ENCODE measurements at regions not wholly inside any gene's neighbourhood (a gene's known extent, or its start where the extent isn't known, plus 50 kb on each side); places are given as distances from the start of the nearest gene placed in this dataset.
"Not testable (repeated sequence)": the region's sequence is repeated elsewhere in the genome, so short reads cannot be mapped to it uniquely, and the experiment has no call there.

DNA sequence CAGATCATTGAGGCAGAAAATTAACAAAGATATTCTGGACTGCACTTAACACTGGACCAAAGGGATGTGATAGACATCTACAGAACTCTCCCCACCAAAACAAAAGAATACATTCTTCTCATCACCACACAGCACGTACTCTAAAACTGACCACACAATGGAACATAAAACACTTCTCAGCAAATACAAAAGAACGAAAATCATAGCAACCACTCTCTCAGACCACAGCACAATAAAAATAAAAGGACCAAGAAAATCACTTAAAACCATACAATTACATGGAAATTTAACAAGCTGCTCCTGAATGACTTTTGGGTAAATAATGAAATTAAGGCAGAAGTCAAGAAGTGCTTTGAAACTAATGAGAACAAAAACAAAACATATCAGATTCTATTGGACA, 254.0 kb upstream of the STXBP6 start:
- TF ChIP-seq, protein P1, sequence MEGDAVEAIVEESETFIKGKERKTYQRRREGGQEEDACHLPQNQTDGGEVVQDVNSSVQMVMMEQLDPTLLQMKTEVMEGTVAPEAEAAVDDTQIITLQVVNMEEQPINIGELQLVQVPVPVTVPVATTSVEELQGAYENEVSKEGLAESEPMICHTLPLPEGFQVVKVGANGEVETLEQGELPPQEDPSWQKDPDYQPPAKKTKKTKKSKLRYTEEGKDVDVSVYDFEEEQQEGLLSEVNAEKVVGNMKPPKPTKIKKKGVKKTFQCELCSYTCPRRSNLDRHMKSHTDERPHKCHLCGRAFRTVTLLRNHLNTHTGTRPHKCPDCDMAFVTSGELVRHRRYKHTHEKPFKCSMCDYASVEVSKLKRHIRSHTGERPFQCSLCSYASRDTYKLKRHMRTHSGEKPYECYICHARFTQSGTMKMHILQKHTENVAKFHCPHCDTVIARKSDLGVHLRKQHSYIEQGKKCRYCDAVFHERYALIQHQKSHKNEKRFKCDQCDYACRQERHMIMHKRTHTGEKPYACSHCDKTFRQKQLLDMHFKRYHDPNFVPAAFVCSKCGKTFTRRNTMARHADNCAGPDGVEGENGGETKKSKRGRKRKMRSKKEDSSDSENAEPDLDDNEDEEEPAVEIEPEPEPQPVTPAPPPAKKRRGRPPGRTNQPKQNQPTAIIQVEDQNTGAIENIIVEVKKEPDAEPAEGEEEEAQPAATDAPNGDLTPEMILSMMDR (IDR thresholded peaks at IDR 0.05), result no peak
- H3K36me3 ChIP-seq, result no peaks in the 10 kb centered on the region
- no peak for DNase-seq (ENCODE audit: low spot score)
- H3K4me3 ChIP-seq, result no peak overlapping the region
- no peaks in the 10 kb centered on the region for H3K27me3 ChIP-seq (replicated peaks; ENCODE audit: insufficient read depth)
- H3K4me1 ChIP-seq (ENCODE audit: control insufficient read depth in 1 of 2, low read depth in 2 of 2), result no peaks in the 10 kb centered on the region
- no peaks in the 10 kb centered on the region for H3K9me3 ChIP-seq
- no peak for ATAC-seq (ENCODE audit: insufficient number of reproducible peaks, low FRiP score, low read depth)
- no peak overlapping the region for H3K27ac ChIP-seq

DNA sequence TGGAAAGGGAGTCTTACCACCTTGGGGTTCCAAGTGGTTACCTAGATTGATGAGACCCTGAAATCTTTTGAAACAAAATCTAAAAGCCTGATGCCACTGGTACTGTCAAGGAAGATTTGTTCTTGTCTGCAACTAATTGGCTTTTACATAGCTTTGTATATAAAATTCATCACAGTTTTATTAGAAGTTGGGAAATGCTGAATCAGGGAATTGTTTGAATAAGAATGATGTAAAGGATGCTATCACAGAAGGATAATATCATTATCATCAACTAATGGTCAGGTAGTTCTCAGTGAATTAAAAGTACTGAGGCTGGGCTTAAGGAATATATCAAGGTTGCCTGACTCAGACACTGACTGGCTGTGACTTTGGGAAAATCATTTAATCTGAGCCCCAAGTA, 248.3 kb upstream of the STXBP6 start:
- TF ChIP-seq, protein P1 (IDR thresholded peaks at IDR 0.05), result no peak
- DNase-seq (ENCODE audit: low spot score), result no peak
- Histone ChIP-seq H3K36me3 (no peaks in the 10 kb centered on the region), H3K4me1 (ENCODE audit: control insufficient read depth in 1 of 2, low read depth in 2 of 2) (no peaks in the 10 kb centered on the region), H3K27me3 (replicated peaks; ENCODE audit: insufficient read depth) (no peaks in the 10 kb centered on the region), H3K4me3 (no peak overlapping the region), H3K27ac (no peak overlapping the region), H3K9me3 (no peaks in the 10 kb centered on the region)
- no peak for ATAC-seq (ENCODE audit: insufficient number of reproducible peaks, low FRiP score, low read depth)

DNA sequence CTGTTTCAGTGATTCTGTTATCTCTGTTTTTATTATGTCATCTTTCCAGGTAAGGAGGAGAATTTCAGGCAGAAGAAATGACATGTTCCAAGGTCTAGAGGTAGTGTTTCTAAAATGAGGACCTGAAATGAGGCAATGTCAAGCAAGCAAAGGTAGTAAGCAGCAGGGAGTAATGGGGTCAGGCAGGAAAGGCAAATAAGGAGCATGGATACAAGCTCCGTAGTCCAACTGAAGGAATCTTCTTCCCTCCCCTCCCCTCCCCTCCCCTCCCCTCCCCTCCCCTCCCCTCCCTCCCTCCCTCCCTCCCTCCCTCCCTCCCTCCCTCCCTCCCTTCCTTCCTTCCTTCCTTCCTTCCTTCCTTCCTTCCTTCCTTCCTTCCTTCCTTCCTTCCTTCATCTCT, 240.2 kb upstream of the STXBP6 start:
- not testable (repeated sequence) for H3K27ac ChIP-seq; H3K4me3 ChIP-seq; ATAC-seq (ENCODE audit: insufficient number of reproducible peaks, low FRiP score, low read depth); DNase-seq (ENCODE audit: low spot score); H3K9me3 ChIP-seq; H3K27me3 ChIP-seq (replicated peaks; ENCODE audit: insufficient read depth); H3K4me1 ChIP-seq (ENCODE audit: control insufficient read depth in 1 of 2, low read depth in 2 of 2); H3K36me3 ChIP-seq

DNA sequence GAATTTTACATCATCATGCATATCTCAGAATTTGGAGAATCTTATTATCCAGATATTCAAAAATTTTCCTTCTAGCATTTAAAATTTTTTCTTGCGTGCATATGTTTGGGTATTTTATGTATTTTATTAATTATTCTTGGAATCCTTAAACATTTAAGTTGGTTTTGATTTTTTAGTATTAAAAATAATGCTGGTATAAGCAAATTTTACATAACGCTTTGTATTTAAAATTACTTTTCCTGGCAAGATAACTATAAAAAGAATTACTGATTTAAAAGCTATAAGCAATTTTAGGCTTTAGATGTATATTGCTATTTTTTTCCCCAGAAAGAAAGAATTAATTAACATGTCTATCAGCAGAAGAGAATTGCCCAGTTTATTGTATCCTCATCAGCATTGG, 224.6 kb upstream of the STXBP6 start:
- no peaks in the 10 kb centered on the region for H3K4me1 ChIP-seq (ENCODE audit: control insufficient read depth in 1 of 2, low read depth in 2 of 2)
- ATAC-seq (ENCODE audit: insufficient number of reproducible peaks, low FRiP score, low read depth) (no peak), DNase-seq (ENCODE audit: low spot score) (no peak)
- no peak overlapping the region for H3K4me3 ChIP-seq
- H3K27me3 ChIP-seq (replicated peaks; ENCODE audit: insufficient read depth), result no peaks in the 10 kb centered on the region
- no peak overlapping the region for H3K27ac ChIP-seq
- no peaks in the 10 kb centered on the region for H3K36me3 ChIP-seq
- H3K9me3 ChIP-seq, result no peaks in the 10 kb centered on the region
- TF ChIP-seq, protein P1 (IDR thresholded peaks at IDR 0.05), result no peak

DNA sequence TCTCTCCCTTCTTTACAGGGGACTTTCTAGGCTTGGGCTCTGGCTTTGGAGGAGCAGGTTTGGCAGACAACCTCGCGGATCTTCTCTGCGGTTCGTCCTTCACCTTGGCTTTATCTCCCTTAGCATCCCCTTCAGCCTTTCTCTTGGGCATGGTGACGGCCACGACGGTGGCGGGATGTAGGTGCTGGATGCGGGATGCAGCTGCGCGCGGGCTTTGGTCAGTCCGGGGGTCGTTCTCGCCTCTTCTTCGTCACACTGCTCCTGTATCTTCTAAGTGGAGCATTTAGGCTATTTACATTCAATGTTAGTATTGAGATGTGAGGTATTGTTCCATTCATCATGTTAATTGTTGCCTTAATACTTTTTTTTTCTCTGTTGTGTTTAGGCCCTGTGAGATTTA, 217.2 kb upstream of the STXBP6 start:
- ATAC-seq (ENCODE audit: insufficient number of reproducible peaks, low FRiP score, low read depth) (no peak), DNase-seq (ENCODE audit: low spot score) (no peak)
- no peaks in the 10 kb centered on the region for H3K36me3 ChIP-seq
- no peaks in the 10 kb centered on the region for H3K27me3 ChIP-seq (replicated peaks; ENCODE audit: insufficient read depth)
- TF ChIP-seq, protein P1 (IDR thresholded peaks at IDR 0.05), result no peak
- no peaks in the 10 kb centered on the region for H3K4me1 ChIP-seq (ENCODE audit: control insufficient read depth in 1 of 2, low read depth in 2 of 2)
- no peak overlapping the region for H3K27ac ChIP-seq
- no peak overlapping the region for H3K4me3 ChIP-seq
- no peaks in the 10 kb centered on the region for H3K9me3 ChIP-seq

DNA sequence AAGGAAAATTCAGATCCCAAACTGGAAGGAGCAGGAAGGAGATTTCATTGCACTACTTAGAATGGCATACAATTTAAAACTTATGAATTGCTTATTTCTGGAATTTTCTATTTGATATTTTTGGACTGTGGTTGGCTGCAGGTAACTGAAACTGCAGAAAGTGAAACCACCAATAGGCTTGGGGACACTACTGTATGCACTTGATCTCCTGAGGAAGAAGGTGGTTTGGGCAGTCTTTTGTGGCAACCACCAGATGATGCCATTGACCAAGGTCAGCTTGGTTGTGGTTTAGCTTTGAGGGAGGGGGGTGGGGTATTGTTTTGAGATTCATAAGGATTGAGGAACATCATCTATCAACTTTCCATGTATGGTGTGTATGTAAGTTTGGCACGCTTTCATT, 209.5 kb upstream of the STXBP6 start:
- Histone ChIP-seq H3K4me3 (no peak overlapping the region), H3K27ac (no peak overlapping the region), H3K27me3 (replicated peaks; ENCODE audit: insufficient read depth) (no peaks in the 10 kb centered on the region), H3K36me3 (no peaks in the 10 kb centered on the region), H3K4me1 (ENCODE audit: control insufficient read depth in 1 of 2, low read depth in 2 of 2) (no peaks in the 10 kb centered on the region), H3K9me3 (no peaks in the 10 kb centered on the region)
- DNase-seq (ENCODE audit: low spot score) (no peak), ATAC-seq (ENCODE audit: insufficient number of reproducible peaks, low FRiP score, low read depth) (no peak)
- TF ChIP-seq, protein P1 (IDR thresholded peaks at IDR 0.05), result no peak

Measured in thoracic aorta (tissue), 2 donors.